Coronary artery (tissue), 2 donors: ENCODE measurements at regions not wholly inside any gene's neighbourhood (a gene's known extent, or its start where the extent isn't known, plus 50 kb on each side); places are given as distances from the start of the nearest gene placed in this dataset.
A peak's percentile ranks its signal among the peaks of the same experiment; 100 is the strongest.

Source experiments
- DNase-seq: peaks from one replicate; pipeline ENCODE4 v3.0.0-alpha.2; 2017; ENCODE audit warnings: low spot score
- H3K27ac ChIP-seq, 2 donors: fragments of 200-600 bp; sonication (generic); one replicate each; pipeline ENCODE4 v1.5.1; 2016 to 2019
- H3K4me3 ChIP-seq: fragments of 200-600 bp; sonication (generic); 2 replicates; pipeline ENCODE4 v1.5.1; 2016; ENCODE audit warnings: mild to moderate bottlenecking, moderate library complexity
- TF ChIP-seq, protein P1 (sequence below): fragments of 200-600 bp; sonication (generic); IDR thresholded peaks from one replicate; pipeline ENCODE4 v1.5.1; 2019; ENCODE audit warnings: antibody characterized with exemption

DNA sequence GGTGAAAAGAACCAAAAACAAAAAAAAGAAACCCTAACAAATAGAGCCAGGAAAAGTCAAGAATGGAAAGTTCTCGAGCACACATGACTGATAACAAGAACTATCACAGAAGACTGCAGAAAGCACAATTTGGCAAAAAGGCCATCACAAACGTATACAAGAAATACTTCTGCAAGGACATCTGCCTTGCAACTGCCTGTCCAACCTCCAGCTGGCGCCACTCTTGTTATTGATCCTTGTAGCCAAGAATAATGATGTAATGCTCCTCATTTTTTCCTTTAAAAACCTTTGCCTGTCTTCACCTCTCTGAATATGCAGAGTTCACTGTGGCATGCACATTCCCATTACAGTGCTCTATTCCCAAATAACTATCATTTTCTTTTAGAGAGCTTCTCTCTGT, 87.9 kb upstream of the BMP5 start:
- TF ChIP-seq, protein P1, sequence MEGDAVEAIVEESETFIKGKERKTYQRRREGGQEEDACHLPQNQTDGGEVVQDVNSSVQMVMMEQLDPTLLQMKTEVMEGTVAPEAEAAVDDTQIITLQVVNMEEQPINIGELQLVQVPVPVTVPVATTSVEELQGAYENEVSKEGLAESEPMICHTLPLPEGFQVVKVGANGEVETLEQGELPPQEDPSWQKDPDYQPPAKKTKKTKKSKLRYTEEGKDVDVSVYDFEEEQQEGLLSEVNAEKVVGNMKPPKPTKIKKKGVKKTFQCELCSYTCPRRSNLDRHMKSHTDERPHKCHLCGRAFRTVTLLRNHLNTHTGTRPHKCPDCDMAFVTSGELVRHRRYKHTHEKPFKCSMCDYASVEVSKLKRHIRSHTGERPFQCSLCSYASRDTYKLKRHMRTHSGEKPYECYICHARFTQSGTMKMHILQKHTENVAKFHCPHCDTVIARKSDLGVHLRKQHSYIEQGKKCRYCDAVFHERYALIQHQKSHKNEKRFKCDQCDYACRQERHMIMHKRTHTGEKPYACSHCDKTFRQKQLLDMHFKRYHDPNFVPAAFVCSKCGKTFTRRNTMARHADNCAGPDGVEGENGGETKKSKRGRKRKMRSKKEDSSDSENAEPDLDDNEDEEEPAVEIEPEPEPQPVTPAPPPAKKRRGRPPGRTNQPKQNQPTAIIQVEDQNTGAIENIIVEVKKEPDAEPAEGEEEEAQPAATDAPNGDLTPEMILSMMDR: no peak
- no peak overlapping the region for H3K27ac ChIP-seq
- DNase-seq: no peak
- no peak overlapping the region for H3K4me3 ChIP-seq

- DNase-seq: no peak
- H3K4me3 ChIP-seq: no peak overlapping the region
- no peak overlapping the region for H3K27ac ChIP-seq
- TF ChIP-seq, protein P1: no peak
Measured at GRCh38 chr6:55960344-55960743, 85.0 kb upstream of the BMP5 start.

DNA sequence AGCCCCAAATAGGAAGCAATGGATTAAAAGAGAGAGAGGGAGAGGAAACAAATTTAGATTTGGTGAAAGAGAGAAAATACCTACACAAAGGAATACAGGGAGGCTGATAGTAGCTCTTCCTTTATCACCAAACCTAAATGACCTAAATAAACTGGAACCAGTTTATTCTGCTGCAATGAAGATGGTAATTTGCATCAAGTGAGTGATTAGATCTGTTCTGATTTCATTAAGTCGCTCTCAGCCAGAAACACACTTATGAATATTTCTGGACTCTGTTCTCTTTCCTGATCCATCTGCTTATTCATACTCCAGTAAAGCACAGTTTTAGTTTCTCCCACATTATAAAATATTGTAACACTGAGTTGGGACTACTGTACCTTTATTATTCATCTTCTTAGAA, 83.4 kb upstream of the BMP5 start:
- TF ChIP-seq, protein P1: no peak
- Histone ChIP-seq H3K27ac (no peak overlapping the region), H3K4me3 (no peak overlapping the region)
- DNase-seq: no peak

- H3K4me3 ChIP-seq: no peak overlapping the region
- TF ChIP-seq, protein P1: no peak
- DNase-seq: no peak
- H3K27ac ChIP-seq: no peak overlapping the region
Measured at GRCh38 chr6:55957961-55958422, 82.6 kb upstream of the BMP5 start.

GRCh38 chr6:55955684-55956083, 80.3 kb upstream of the BMP5 start:
- no peak for DNase-seq
- Histone ChIP-seq H3K27ac (no peak overlapping the region), H3K4me3 (no peak overlapping the region)
- TF ChIP-seq, protein P1: no peak

- no peak for DNase-seq
- TF ChIP-seq, protein P1: no peak
- Histone ChIP-seq H3K4me3 (no peak overlapping the region), H3K27ac (no peak overlapping the region)
Measured at GRCh38 chr6:55954436-55954835, 79.0 kb upstream of the BMP5 start.

DNA sequence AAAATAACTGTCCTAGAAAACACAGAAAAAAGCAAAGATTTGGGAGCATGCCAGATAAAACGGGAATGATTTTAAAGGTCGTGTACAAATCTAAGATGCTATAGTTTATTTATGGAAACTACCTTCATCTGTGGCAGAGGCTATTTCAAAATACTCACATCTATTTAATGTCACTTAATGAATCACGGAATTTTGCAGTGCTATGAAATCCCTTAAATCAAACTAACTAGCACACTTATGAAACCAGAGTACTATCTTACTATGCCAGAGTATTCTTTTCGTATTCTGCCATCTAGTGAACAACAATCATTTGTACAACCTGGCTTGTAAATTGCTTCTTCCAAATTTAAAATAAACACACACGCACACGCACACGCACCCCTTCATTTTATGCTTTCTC, 77.9 kb upstream of the BMP5 start:
- Histone ChIP-seq H3K4me3 (peak overlapping the region; percentile 21), H3K27ac (no peak overlapping the region)
- DNase-seq: no peak
- TF ChIP-seq, protein P1: no peak
